ENCODE measurements at regions not wholly inside any gene's neighbourhood (a gene's known extent, or its start where the extent isn't known, plus 50 kb on each side); places are given as distances from the start of the nearest gene placed in this dataset.

GRCh38 chr1:218811497-218811896 lies 362.2 kb upstream of the LYPLAL1 start:
- DNase-seq (no peak), ATAC-seq (no peak)
- H3K4me1 ChIP-seq, result no peaks in the 10 kb centered on the region
- H3K4me3 ChIP-seq, result no peak overlapping the region
- intact Hi-C loops (cut with DNase I), result no loop called here
- TF ChIP-seq CTCF (IDR thresholded peaks at IDR 0.05), result no peak
- no peak overlapping the region for H3K27ac ChIP-seq
- no peaks in the 10 kb centered on the region for H3K27me3 ChIP-seq (ENCODE audit: low read depth)
- no peaks in the 10 kb centered on the region for H3K9me3 ChIP-seq
- H3K36me3 ChIP-seq, result no peaks in the 10 kb centered on the region

- no peak for TF ChIP-seq CTCF (IDR thresholded peaks at IDR 0.05)
These were observed 361.3 kb upstream of the LYPLAL1 start for GRCh38 chr1:218812360-218812759.

GRCh38 chr1:218813237-218813636 lies 360.4 kb upstream of the LYPLAL1 start:
- intact Hi-C loops (cut with DNase I), result no loop called here
- Histone ChIP-seq H3K4me3 (no peak overlapping the region), H3K27ac (no peak overlapping the region), H3K27me3 (ENCODE audit: low read depth) (no peaks in the 10 kb centered on the region), H3K4me1 (no peaks in the 10 kb centered on the region), H3K9me3 (no peaks in the 10 kb centered on the region), H3K36me3 (no peaks in the 10 kb centered on the region)
- DNase-seq (no peak), ATAC-seq (no peak)
- no peak for TF ChIP-seq CTCF (IDR thresholded peaks at IDR 0.05)

More at GRCh38 chr1:218812360-218812759, 361.3 kb upstream of the LYPLAL1 start:
- intact Hi-C loops (cut with DNase I), result no loop called here
- Histone ChIP-seq H3K36me3 (no peaks in the 10 kb centered on the region), H3K4me3 (no peak overlapping the region), H3K27ac (no peak overlapping the region), H3K27me3 (ENCODE audit: low read depth) (no peaks in the 10 kb centered on the region), H3K4me1 (no peaks in the 10 kb centered on the region), H3K9me3 (no peaks in the 10 kb centered on the region)
- ATAC-seq (no peak), DNase-seq (no peak)

GRCh38 chr1:218815076-218815475 lies 358.6 kb upstream of the LYPLAL1 start:
- H3K4me1 ChIP-seq, result no peaks in the 10 kb centered on the region
- DNase-seq, result no peak
- no peaks in the 10 kb centered on the region for H3K9me3 ChIP-seq
- H3K36me3 ChIP-seq, result no peaks in the 10 kb centered on the region
- H3K4me3 ChIP-seq, result no peak overlapping the region
- TF ChIP-seq CTCF (IDR thresholded peaks at IDR 0.05), result no peak
- intact Hi-C loops (cut with DNase I), result no loop called here
- ATAC-seq, result no peak
- H3K27ac ChIP-seq, result no peak overlapping the region
- no peaks in the 10 kb centered on the region for H3K27me3 ChIP-seq (ENCODE audit: low read depth)

- Histone ChIP-seq H3K36me3 (no peaks in the 10 kb centered on the region), H3K27ac (no peak overlapping the region), H3K9me3 (no peaks in the 10 kb centered on the region), H3K4me1 (no peaks in the 10 kb centered on the region), H3K27me3 (ENCODE audit: low read depth) (no peaks in the 10 kb centered on the region), H3K4me3 (no peak overlapping the region)
- TF ChIP-seq CTCF (IDR thresholded peaks at IDR 0.05), result no peak
- no peak for ATAC-seq
- no peak for DNase-seq
- intact Hi-C loops (cut with DNase I), result no loop called here
These were observed 356.6 kb upstream of the LYPLAL1 start for GRCh38 chr1:218817071-218817470.

All from lower lobe of right lung (tissue), 2 donors.